DND-41 (cell line): ENCODE measurements at regions not wholly inside any gene's neighbourhood (a gene's known extent, or its start where the extent isn't known, plus 50 kb on each side); places are given as distances from the start of the nearest gene placed in this dataset.

Experiments
- ATAC-seq: fragments of 200-7000 bp; cut with Tn5 transposase; 3 replicates; pipeline ENCODE4 v1.9.1; 2021; ENCODE audit warnings: low read depth; ENCODE audit not compliant: insufficient read depth
- DNase-seq: peaks from one replicate; pipeline ENCODE4 v3.0.0-alpha.2; 2020
- H2AFZ ChIP-seq: 2 replicates; pipeline ENCODE4 v1.6.0; 2012; ENCODE audit warnings: low read depth, low read length
- H3K27ac ChIP-seq: 2 replicates; pipeline ENCODE4 v1.5.1; 2012; ENCODE audit warnings: low read length, inconsistent platforms
- H3K27me3 ChIP-seq: fragments of 200-600 bp; sonication (generic); 2 replicates; pipeline ENCODE4 v1.6.0; 2012; ENCODE audit warnings: low read length, mild to moderate bottlenecking, inconsistent platforms; ENCODE audit not compliant: insufficient read depth, poor library complexity
- H3K36me3 ChIP-seq: 2 replicates; pipeline ENCODE4 v1.5.1; 2012; ENCODE audit warnings: low read length, inconsistent platforms; ENCODE audit not compliant: insufficient read depth
- H3K4me1 ChIP-seq: 2 replicates; pipeline ENCODE4 v1.5.1; 2012; ENCODE audit warnings: mild to moderate bottlenecking, low read length; ENCODE audit not compliant: insufficient read depth
- H3K4me2 ChIP-seq: 2 replicates; pipeline ENCODE4 v1.6.0; 2012; ENCODE audit warnings: mild to moderate bottlenecking, moderate library complexity, low read length, inconsistent platforms; ENCODE audit not compliant: insufficient read depth
- H3K4me3 ChIP-seq, 2 experiments: fragments of 200-600 bp in 1 of 2; shearing (Covaris generic) in 1 of 2; 2 replicates each; pipeline ENCODE4 v1.5.1; 2012 to 2016; ENCODE audit warnings: inconsistent platforms in 2 of 2, low read length in 2 of 2, mild to moderate bottlenecking in 2 of 2, low read depth in 1 of 2, moderate library complexity in 1 of 2
- H3K79me2 ChIP-seq: 2 replicates; pipeline ENCODE4 v1.6.0; 2012; ENCODE audit warnings: low read length, inconsistent platforms; ENCODE audit not compliant: insufficient read depth
- H3K9ac ChIP-seq: 2 replicates; pipeline ENCODE4 v1.6.0; 2012; ENCODE audit warnings: low read depth, mild to moderate bottlenecking, inconsistent platforms, low read length, moderate library complexity
- H3K9me3 ChIP-seq: 2 replicates; pipeline ENCODE4 v1.5.1; 2012; ENCODE audit warnings: low read length, moderate library complexity, mild to moderate bottlenecking, inconsistent platforms; ENCODE audit not compliant: insufficient read depth, severe bottlenecking
- H4K20me1 ChIP-seq: 2 replicates; pipeline ENCODE4 v1.6.0; 2012; ENCODE audit warnings: low read length; ENCODE audit not compliant: insufficient read depth
- EZH2 ChIP-seq: IDR thresholded peaks from 3 replicates; pipeline ENCODE4 v1.6.1; 2012; ENCODE audit warnings: borderline replicate concordance, low read depth, mild to moderate bottlenecking, moderate library complexity, low read length, inconsistent platforms; ENCODE audit not compliant: severe bottlenecking
- TF ChIP-seq, protein P1 (sequence below): IDR thresholded peaks from 2 replicates; pipeline ENCODE4 v1.5.1; 2012; ENCODE audit warnings: borderline replicate concordance, low read length, moderate library complexity, mild to moderate bottlenecking; ENCODE audit not compliant: poor library complexity, severe bottlenecking; ENCODE audit errors: extremely low read depth

DNA sequence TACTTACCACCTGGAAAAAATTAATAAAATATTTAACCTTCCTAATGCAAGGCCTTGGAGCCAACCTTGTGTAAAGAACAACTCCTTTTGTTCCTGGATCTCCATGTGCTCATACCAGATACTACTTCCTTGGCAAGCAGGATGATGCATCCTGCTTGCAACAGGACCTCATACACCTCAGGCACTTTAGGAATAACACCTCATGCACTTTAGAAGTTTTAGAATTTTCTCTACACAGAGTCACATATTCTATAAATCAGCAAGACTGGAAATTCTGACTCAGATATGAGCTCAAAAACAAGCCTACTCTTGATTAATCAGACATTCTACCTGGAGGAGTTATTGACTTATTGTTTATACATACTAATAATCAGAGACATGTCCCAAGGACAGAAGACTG lies 209.6 kb upstream of the CDH10 start:
- H3K4me1 ChIP-seq, result no peaks in the 10 kb centered on the region
- H3K36me3 ChIP-seq, result no peaks in the 10 kb centered on the region
- no peaks in the 10 kb centered on the region for H4K20me1 ChIP-seq
- TF ChIP-seq EZH2, result no peak
- TF ChIP-seq, protein P1, sequence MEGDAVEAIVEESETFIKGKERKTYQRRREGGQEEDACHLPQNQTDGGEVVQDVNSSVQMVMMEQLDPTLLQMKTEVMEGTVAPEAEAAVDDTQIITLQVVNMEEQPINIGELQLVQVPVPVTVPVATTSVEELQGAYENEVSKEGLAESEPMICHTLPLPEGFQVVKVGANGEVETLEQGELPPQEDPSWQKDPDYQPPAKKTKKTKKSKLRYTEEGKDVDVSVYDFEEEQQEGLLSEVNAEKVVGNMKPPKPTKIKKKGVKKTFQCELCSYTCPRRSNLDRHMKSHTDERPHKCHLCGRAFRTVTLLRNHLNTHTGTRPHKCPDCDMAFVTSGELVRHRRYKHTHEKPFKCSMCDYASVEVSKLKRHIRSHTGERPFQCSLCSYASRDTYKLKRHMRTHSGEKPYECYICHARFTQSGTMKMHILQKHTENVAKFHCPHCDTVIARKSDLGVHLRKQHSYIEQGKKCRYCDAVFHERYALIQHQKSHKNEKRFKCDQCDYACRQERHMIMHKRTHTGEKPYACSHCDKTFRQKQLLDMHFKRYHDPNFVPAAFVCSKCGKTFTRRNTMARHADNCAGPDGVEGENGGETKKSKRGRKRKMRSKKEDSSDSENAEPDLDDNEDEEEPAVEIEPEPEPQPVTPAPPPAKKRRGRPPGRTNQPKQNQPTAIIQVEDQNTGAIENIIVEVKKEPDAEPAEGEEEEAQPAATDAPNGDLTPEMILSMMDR, result no peak
- H3K27ac ChIP-seq, result no peak overlapping the region
- no peak overlapping the region for H3K4me3 ChIP-seq
- H3K9ac ChIP-seq, result no peak overlapping the region
- DNase-seq, result no peak
- no peaks in the 10 kb centered on the region for H3K9me3 ChIP-seq
- H3K79me2 ChIP-seq, result no peaks in the 10 kb centered on the region
- H3K27me3 ChIP-seq, result no peaks in the 10 kb centered on the region
- no peak overlapping the region for H2AFZ ChIP-seq
- ATAC-seq, result no peak
- no peak overlapping the region for H3K4me2 ChIP-seq

DNA sequence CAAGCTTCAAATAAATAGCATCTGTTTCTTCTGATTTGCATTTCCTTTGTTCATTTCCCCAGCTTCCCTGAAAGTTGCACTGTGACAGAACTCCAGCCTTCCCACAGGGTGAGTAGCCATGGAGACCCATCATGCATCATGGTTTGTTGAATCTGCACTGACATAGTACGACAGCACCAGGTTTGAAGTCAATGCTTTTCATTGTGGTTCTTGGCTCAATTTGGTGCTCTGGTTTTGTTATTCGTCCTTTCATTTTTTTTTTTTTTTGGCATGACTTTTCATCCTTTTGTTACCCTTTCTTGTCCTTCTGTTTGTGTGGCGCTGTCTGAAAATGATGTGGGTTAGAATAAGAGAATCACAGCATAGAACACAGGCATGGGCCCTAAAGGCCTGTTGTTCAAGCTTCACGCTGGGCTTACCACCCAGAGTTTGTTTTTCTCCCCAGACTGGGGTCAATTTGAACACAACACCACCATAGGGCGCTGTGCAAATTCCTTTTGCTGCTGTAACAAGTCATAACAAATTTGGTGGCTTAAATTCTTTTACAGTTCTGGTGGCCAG lies 206.2 kb upstream of the CDH10 start:
- TF ChIP-seq, protein P1, result no peak
- TF ChIP-seq EZH2, result no peak
- H3K9ac ChIP-seq, result no peak overlapping the region
- DNase-seq (no peak), ATAC-seq (no peak)
- H3K27me3 ChIP-seq, result no peaks in the 10 kb centered on the region
- no peaks in the 10 kb centered on the region for H3K79me2 ChIP-seq
- H3K4me1 ChIP-seq, result no peaks in the 10 kb centered on the region
- H3K4me3 ChIP-seq, result no peak overlapping the region
- H3K4me2 ChIP-seq, result no peak overlapping the region
- no peaks in the 10 kb centered on the region for H4K20me1 ChIP-seq
- H2AFZ ChIP-seq, result no peak overlapping the region
- H3K27ac ChIP-seq, result no peak overlapping the region
- no peaks in the 10 kb centered on the region for H3K36me3 ChIP-seq
- H3K9me3 ChIP-seq, result no peaks in the 10 kb centered on the region

DNA sequence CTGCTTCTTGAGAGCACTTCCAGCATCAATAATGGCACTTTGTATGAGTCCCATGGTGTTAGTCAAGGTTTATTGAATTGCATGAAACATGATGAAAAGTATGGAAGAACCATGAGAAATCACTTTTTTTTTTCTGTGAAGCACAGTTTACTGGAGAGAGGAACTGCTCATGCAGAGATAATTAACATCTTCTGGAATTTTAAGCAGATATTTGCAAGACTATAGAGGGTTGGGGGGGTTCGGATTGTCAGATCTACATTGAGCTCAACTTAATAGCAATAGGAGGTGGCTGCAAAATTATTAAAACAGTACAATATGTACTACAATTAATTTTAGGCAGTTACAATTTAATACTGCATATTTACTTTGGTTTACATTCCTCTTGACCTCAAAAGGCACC lies 204.4 kb upstream of the CDH10 start:
- Histone ChIP-seq H3K36me3 (no peaks in the 10 kb centered on the region), H3K9ac (no peak overlapping the region), H3K79me2 (no peaks in the 10 kb centered on the region), H3K9me3 (no peaks in the 10 kb centered on the region), H2AFZ (no peak overlapping the region), H3K27me3 (no peaks in the 10 kb centered on the region), H3K27ac (no peak overlapping the region), H3K4me2 (no peak overlapping the region), H3K4me1 (no peaks in the 10 kb centered on the region), H3K4me3 (no peak overlapping the region), H4K20me1 (no peaks in the 10 kb centered on the region)
- no peak for ATAC-seq
- TF ChIP-seq EZH2, result no peak
- TF ChIP-seq, protein P1, result no peak
- DNase-seq, result no peak

DNA sequence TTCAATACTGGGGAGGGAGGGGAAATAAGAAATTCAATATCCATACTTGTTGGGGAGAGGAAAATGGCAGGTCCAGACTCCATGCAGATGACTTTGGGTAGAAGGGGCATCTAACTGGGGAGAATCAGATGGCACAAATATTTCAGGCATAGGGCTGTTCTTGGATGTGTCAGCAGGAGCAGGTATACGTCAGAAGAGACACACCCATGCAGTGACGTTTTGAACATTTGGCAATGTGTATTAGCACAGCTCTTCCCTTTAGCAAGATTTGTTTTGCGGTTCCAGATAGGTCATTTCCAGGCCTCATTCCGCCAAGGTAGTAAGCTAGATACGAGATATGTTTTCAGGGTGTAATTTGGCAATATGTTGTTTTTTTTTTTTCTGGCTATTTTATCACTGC lies 187.2 kb upstream of the CDH10 start:
- Histone ChIP-seq H3K27ac (no peak overlapping the region), H3K9ac (no peak overlapping the region), H2AFZ (no peak overlapping the region), H3K4me1 (no peaks in the 10 kb centered on the region), H3K79me2 (no peaks in the 10 kb centered on the region), H3K4me2 (no peak overlapping the region), H3K27me3 (no peaks in the 10 kb centered on the region), H4K20me1 (no peaks in the 10 kb centered on the region), H3K9me3 (no peaks in the 10 kb centered on the region), H3K4me3 (no peak overlapping the region), H3K36me3 (no peaks in the 10 kb centered on the region)
- no peak for TF ChIP-seq EZH2
- TF ChIP-seq, protein P1, result no peak
- DNase-seq (no peak), ATAC-seq (no peak)
